ENCODE measurements at regions not wholly inside any gene's neighbourhood (a gene's known extent, or its start where the extent isn't known, plus 50 kb on each side); places are given as distances from the start of the nearest gene placed in this dataset.

- no peak for TF ChIP-seq CTCF (IDR thresholded peaks at IDR 0.05)
- TF ChIP-seq USF2 (IDR thresholded peaks at IDR 0.05), result no peak
- no peak for TF ChIP-seq MAX (IDR thresholded peaks at IDR 0.05)
- no peak for TF ChIP-seq JUNB (IDR thresholded peaks at IDR 0.05)
- TF ChIP-seq POLR2A (IDR thresholded peaks at IDR 0.05; ENCODE audit: low read length), result no peak
- TF ChIP-seq EHMT2 (IDR thresholded peaks at IDR 0.05; ENCODE audit: low read depth), result no peak
Measured at GRCh38 chr16:87176735-87177134, 140.5 kb downstream of the C16orf95 start.

Measured in A549 (cell line).